ENCODE measurements at regions not wholly inside any gene's neighbourhood (a gene's known extent, or its start where the extent isn't known, plus 50 kb on each side); places are given as distances from the start of the nearest gene placed in this dataset.

DNA sequence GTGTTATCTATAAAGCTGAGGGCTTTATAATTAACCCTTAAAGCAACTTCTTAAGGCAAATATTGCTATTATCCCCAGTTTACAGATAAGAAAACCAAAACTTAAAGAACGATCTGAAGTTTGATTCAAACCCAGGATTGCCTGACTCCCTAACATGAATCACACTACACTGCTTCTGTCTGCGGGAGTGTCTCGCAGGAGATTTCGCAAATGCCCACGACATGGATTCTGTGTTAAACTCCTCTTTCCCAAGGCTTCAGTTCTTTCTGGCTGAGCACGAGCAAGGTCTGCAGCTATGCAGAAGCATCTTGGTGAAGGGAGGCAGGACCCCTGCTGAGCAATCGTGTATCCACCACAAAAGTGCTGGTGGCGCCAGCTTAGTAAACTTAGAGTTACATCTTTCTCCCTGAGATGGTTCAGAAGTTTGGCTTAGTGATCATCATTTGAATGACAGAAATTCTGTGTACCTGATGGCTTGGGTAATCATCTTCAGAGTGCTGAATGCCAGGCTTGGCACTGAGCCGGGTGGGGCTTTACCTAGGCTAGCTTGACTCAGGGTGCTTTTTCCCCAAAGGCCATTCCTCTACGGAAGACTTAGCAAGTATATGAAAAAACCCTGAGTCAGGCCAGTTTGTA, 81.4 kb upstream of the PIK3R1 start:
- FAIRE-seq, result no peak
- no peak overlapping the region for H2AFZ ChIP-seq (ENCODE audit: low read depth, low read length)
- DNase-seq (ENCODE audit: low read depth), result no peak
- no peaks in the 10 kb centered on the region for H3K4me1 ChIP-seq (ENCODE audit: insufficient read depth, low read length)
- no peaks in the 10 kb centered on the region for H3K9me3 ChIP-seq (ENCODE audit: insufficient read depth, low read depth, low read length)
- no peaks in the 10 kb centered on the region for H4K20me1 ChIP-seq (ENCODE audit: insufficient read depth, low read length)
- H3K27ac ChIP-seq (ENCODE audit: low read depth, low read length), result no peak overlapping the region
- H3K79me2 ChIP-seq (ENCODE audit: insufficient read depth, low read length), result no peaks in the 10 kb centered on the region
- H3K4me1 Mint-ChIP-seq (ENCODE audit: low read depth, unreplicated experiment), result peaks cover 6% of the 10 kb centered on the region
- no peak overlapping the region for H3K9ac ChIP-seq (ENCODE audit: low read length)
- no peak overlapping the region for H3K4me3 Mint-ChIP-seq (ENCODE audit: unreplicated experiment)
- TF ChIP-seq, protein P1, sequence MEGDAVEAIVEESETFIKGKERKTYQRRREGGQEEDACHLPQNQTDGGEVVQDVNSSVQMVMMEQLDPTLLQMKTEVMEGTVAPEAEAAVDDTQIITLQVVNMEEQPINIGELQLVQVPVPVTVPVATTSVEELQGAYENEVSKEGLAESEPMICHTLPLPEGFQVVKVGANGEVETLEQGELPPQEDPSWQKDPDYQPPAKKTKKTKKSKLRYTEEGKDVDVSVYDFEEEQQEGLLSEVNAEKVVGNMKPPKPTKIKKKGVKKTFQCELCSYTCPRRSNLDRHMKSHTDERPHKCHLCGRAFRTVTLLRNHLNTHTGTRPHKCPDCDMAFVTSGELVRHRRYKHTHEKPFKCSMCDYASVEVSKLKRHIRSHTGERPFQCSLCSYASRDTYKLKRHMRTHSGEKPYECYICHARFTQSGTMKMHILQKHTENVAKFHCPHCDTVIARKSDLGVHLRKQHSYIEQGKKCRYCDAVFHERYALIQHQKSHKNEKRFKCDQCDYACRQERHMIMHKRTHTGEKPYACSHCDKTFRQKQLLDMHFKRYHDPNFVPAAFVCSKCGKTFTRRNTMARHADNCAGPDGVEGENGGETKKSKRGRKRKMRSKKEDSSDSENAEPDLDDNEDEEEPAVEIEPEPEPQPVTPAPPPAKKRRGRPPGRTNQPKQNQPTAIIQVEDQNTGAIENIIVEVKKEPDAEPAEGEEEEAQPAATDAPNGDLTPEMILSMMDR (IDR thresholded peaks at IDR 0.05; ENCODE audit: insufficient read depth, low read depth, low read length), result no peak
- no peak for TF ChIP-seq EZH2 (IDR thresholded peaks at IDR 0.05; ENCODE audit: insufficient read depth, low read length)
- no peak overlapping the region for H3K27ac Mint-ChIP-seq (ENCODE audit: unreplicated experiment)
- H3K27me3 ChIP-seq (ENCODE audit: insufficient read depth, low read length), result peaks cover 2% of the 10 kb centered on the region
- no peaks in the 10 kb centered on the region for H3K36me3 Mint-ChIP-seq (ENCODE audit: low read depth, unreplicated experiment)
- no peaks in the 10 kb centered on the region for H3K36me3 ChIP-seq (ENCODE audit: insufficient read depth, low read length)
- H3K27me3 Mint-ChIP-seq (ENCODE audit: low read depth, unreplicated experiment), result peaks cover 4% of the 10 kb centered on the region
- no peak overlapping the region for H3K4me2 ChIP-seq (ENCODE audit: low read length)
- no peaks in the 10 kb centered on the region for H3K9me3 Mint-ChIP-seq (ENCODE audit: unreplicated experiment)
- no peak overlapping the region for H3K4me3 ChIP-seq (ENCODE audit: insufficient read depth, low read depth, low read length)

DNA sequence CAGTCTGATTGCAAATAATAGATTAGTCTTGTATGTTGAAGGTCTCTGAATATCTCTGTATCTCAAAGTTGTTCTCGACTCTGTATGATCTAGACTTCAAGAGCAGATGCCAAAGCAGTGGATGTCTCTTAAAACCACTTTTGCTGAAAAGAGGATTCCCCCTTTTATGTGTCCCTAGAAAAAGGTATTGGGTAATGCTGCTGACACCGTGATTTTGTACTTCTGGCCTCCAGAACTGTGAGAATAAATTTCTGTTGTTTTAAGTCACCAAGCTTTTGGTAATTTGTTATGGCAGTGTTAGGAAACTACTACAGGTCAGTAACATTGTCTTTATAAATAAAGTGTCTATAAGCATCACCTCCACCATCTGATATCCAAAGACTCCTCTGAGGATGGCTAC, 85.3 kb upstream of the PIK3R1 start:
- Mint-ChIP-seq H3K9me3 (ENCODE audit: unreplicated experiment) (no peaks in the 10 kb centered on the region), H3K27ac (ENCODE audit: unreplicated experiment) (no peak overlapping the region), H3K4me3 (ENCODE audit: unreplicated experiment) (no peak overlapping the region), H3K27me3 (ENCODE audit: low read depth, unreplicated experiment) (peaks cover 3% of the 10 kb centered on the region), H3K4me1 (ENCODE audit: low read depth, unreplicated experiment) (peaks cover 3% of the 10 kb centered on the region), H3K36me3 (ENCODE audit: low read depth, unreplicated experiment) (no peaks in the 10 kb centered on the region)
- no peak overlapping the region for H2AFZ ChIP-seq (ENCODE audit: low read depth, low read length)
- peaks cover under 1% of the 10 kb centered on the region for H3K27me3 ChIP-seq (ENCODE audit: insufficient read depth, low read length)
- H3K27ac ChIP-seq (ENCODE audit: low read depth, low read length), result no peak overlapping the region
- no peaks in the 10 kb centered on the region for H3K79me2 ChIP-seq (ENCODE audit: insufficient read depth, low read length)
- no peak for TF ChIP-seq EZH2 (IDR thresholded peaks at IDR 0.05; ENCODE audit: insufficient read depth, low read length)
- TF ChIP-seq, protein P1 (IDR thresholded peaks at IDR 0.05; ENCODE audit: insufficient read depth, low read depth, low read length), result no peak
- no peaks in the 10 kb centered on the region for H4K20me1 ChIP-seq (ENCODE audit: insufficient read depth, low read length)
- no peak overlapping the region for H3K4me3 ChIP-seq (ENCODE audit: insufficient read depth, low read depth, low read length)
- no peaks in the 10 kb centered on the region for H3K36me3 ChIP-seq (ENCODE audit: insufficient read depth, low read length)
- no peaks in the 10 kb centered on the region for H3K4me1 ChIP-seq (ENCODE audit: insufficient read depth, low read length)
- H3K9ac ChIP-seq (ENCODE audit: low read length), result no peak overlapping the region
- H3K9me3 ChIP-seq (ENCODE audit: insufficient read depth, low read depth, low read length), result no peaks in the 10 kb centered on the region
- FAIRE-seq, result no peak
- H3K4me2 ChIP-seq (ENCODE audit: low read length), result no peak overlapping the region
- DNase-seq (ENCODE audit: low read depth), result no peak

DNA sequence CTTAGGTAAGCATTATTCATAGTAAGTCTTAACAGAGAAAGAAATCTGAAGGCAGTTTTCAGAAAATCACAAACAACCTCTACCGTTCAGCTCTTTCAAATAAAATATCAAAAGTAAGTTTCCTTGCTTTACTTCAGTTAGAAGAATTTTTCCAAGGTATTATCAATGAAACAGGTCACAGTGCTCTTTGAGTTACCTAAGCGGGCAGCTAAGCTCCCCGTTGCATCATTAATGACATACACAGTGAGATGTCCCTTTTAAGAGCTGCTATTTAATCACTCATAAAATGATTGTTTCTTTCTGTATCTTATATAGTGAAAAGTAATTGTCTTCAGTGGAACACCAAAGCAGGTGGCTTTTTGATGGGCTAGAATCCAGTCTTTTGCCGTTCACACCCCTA, 86.2 kb upstream of the PIK3R1 start:
- Histone ChIP-seq H3K9me3 (ENCODE audit: insufficient read depth, low read depth, low read length) (no peaks in the 10 kb centered on the region), H2AFZ (ENCODE audit: low read depth, low read length) (no peak overlapping the region), H3K36me3 (ENCODE audit: insufficient read depth, low read length) (no peaks in the 10 kb centered on the region), H4K20me1 (ENCODE audit: insufficient read depth, low read length) (no peaks in the 10 kb centered on the region), H3K9ac (ENCODE audit: low read length) (no peak overlapping the region), H3K4me3 (ENCODE audit: insufficient read depth, low read depth, low read length) (no peak overlapping the region), H3K27ac (ENCODE audit: low read depth, low read length) (no peak overlapping the region), H3K4me2 (ENCODE audit: low read length) (no peak overlapping the region), H3K79me2 (ENCODE audit: insufficient read depth, low read length) (no peaks in the 10 kb centered on the region), H3K27me3 (ENCODE audit: insufficient read depth, low read length) (no peaks in the 10 kb centered on the region), H3K4me1 (ENCODE audit: insufficient read depth, low read length) (no peaks in the 10 kb centered on the region)
- no peak for TF ChIP-seq EZH2 (IDR thresholded peaks at IDR 0.05; ENCODE audit: insufficient read depth, low read length)
- Mint-ChIP-seq H3K27me3 (ENCODE audit: low read depth, unreplicated experiment) (peaks cover 3% of the 10 kb centered on the region), H3K4me3 (ENCODE audit: unreplicated experiment) (no peak overlapping the region), H3K4me1 (ENCODE audit: low read depth, unreplicated experiment) (peaks cover 3% of the 10 kb centered on the region), H3K9me3 (ENCODE audit: unreplicated experiment) (no peaks in the 10 kb centered on the region), H3K27ac (ENCODE audit: unreplicated experiment) (no peak overlapping the region), H3K36me3 (ENCODE audit: low read depth, unreplicated experiment) (no peaks in the 10 kb centered on the region)
- no peak for DNase-seq (ENCODE audit: low read depth)
- FAIRE-seq, result no peak

All from astrocyte (in vitro differentiated cells and primary cell).